GM18499 (cell line): ENCODE measurements at regions not wholly inside any gene's neighbourhood (a gene's known extent, or its start where the extent isn't known, plus 50 kb on each side); places are given as distances from the start of the nearest gene placed in this dataset.
"Not testable (repeated sequence)": the region's sequence is repeated elsewhere in the genome, so short reads cannot be mapped to it uniquely, and the experiment has no call there.

Source experiments
- ATAC-seq: cut with Tn5 transposase; IDR thresholded peaks from one replicate; pipeline ENCODE4 v1.9.1; 2021; ENCODE audit warnings: moderate number of reproducible peaks; ENCODE audit not compliant: insufficient read depth, unreplicated experiment

DNA sequence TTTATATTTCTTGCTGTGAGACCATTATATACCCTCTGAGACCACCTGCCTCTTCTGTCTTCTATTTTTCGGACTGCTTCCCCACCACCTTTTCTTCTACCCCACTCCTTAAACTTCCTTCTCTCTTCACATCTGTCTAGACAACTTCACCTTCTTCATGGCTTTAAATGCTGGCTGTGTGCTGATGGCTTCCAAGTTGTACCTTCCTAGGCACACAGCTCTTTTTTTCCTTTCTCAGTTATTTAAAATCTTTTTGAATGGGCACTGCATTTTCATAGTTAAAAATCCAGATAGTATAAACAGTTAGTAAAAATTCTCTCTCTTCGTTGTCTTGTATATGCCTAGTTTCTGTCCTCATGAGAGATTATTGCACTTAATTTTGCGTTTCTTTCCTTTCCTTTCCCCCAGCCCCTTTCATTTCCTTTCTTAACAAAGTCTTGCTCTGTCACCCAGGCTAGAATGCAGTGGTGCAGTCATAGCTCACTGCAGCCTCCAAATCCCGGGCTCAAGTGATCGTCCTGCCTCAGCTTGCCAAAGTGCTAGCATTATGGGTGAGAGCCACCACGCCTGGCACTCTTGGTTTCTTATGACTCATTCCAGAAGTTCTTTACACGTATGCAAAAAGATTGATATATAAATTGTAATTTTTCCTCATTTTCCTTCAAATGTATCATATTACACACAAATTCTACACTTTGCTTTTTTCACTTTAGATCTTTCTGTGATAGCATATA is 114.3 kb downstream of the NPIPB5 start:
- no peak for ATAC-seq

DNA sequence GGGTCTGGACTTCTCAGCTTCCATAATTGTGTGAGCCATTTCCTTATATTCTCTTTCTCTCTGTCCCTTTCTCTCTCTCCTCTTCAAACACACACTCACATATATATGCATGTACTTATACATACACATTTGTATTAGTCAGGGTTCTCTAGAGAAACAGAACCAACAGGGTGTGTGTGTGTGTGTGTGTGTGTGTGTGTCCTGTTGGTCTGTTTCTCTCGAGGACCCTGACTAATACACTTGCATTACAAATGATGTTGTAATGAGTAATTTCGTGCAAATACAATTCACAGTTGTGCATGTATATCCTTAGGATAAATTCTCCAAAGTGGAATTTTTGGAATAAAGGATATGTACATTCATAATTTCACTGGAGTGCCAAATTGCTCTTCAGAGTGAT is 115.3 kb downstream of the NPIPB5 start:
- no peak for ATAC-seq

DNA sequence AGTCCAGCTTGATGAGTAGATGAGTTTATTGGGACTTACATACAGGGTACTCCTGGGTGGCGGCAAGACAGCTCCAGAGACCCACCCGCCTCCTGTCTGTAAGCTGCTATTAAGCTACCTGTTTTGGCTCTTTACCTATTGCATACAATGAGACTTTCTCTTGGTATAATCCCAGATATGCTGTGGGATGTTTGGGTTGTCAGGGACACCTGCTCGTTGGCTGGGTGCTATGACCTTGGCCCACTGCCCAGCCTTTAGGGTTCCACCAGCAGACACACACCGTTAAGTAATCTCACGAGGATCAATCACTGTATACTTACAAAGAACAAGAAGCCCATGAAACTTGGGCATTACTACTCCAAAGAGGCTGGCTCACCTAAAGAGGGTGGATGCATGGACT is 116.4 kb downstream of the NPIPB5 start:
- ATAC-seq: no peak

DNA sequence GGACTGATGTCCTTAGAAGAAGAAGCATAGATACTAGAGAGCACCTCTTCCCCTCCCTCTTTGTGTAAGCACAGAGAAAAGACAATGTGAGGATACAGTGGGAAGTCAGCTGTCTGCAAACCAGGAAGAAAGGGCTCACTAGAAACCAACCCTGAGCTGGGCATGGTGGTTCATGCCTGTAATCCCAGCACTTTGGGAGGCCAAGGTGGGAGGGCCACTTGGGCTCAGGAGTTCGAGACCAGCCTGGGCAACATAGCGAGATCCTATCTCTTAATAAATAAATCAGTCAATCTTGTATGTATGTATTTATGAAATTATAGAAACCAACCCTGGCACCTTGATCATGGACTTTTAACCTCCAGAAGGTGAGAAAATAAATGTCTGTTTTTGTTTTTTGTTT is 118.3 kb downstream of the NPIPB5 start:
- no peak for ATAC-seq

GRCh38 chr16:22630242-22630641 is 119.6 kb downstream of the NPIPB5 start:
- no peak for ATAC-seq

DNA sequence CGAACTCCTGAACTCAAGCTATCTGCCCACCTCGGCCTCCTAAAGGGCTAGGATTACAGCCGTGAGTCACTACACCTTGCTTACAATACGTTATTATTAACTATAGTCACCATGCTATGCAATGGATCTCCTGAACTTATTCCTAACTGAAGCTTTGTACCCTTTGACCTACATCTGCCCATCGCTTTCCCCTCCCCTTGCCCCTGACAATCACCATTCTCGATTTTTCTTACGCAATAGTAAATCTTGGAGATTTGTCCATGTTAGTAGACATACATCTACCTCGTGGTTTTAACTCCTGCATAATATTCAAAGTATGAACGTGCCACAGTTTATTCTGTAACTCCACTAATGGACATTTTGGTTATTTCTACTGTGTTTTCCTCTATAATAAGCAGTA is 120.6 kb downstream of the NPIPB5 start:
- no peak for ATAC-seq

GRCh38 chr16:22632606-22633005 is 121.9 kb downstream of the NPIPB5 start:
- ATAC-seq: no peak

DNA sequence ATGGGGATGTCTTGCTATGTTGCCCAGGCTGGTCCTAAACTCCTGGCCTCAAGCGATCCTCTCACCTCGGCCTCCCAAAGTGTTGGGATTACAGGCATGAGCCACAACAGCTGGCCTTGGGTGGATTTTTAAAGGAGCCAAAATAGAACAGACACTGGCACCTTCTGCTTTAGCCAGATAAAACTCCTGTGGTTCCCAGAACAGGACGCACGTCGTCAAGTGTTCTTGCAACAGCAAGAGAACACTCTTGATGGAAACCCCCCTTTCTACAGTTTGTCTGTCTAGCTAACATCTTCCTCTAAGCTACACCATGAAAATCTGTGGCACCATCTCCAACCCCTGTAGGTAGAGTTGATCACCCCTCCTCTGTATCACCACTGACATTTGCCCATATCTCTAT is 122.6 kb downstream of the NPIPB5 start:
- ATAC-seq: no peak

DNA sequence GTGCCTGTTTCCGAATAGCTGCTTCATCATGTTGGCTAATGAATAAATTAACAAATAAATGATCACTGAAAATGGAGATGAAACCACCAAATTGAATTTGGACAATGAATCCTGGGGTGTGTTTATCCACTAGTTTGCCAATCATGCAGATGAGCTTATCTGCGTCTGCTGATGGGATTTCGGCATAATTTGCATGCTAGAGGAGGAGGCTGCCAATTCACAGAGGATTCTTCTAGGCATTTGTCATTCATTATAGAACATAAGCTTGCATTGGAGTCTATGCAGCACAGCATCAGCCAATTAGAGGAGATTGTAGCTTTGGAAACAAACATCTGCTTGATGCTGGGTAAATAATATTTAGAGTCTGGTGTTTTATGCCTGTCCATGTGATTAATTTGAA is 123.1 kb downstream of the NPIPB5 start:
- ATAC-seq: no peak

- no peak for ATAC-seq
These were observed 124.3 kb downstream of the NPIPB5 start for GRCh38 chr16:22634954-22635353.

DNA sequence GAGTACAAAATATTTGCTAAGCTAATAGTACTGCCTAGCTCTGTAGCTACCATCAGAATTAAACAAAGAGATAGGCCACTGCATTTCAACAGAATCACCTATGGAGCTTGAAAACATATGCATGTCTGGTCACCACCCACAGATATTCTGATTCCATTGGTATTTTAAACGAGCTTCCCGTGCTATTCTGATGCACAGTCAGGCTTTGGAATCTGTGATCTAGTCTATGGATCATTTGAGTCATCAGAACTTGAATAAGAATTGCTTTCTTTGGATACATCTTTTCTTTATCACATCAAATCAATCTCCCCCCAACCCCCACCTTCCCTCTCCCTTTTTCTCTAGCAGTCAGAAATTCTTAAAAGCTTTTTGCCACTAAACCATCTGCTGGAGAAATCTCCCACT is 124.7 kb downstream of the NPIPB5 start:
- no peak for ATAC-seq

DNA sequence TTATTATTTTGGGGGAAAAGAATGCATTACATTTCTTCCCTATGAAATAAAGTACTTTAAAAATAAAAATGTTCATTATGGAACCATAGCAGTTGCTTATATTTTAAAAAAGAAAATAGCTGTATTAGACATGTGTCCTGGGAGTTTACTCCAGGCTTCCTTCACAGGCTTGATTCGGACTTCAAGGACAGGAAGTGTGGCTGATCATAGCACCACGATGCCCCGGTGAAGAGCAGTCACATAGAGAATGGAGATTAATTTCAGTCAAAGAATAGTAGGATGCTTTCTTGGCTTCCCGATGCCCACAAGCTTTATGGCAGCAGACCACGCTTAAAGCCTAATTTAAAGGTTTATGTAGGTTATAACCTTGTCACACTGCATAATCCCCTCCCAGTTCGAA is 125.1 kb downstream of the NPIPB5 start:
- no peak for ATAC-seq

DNA sequence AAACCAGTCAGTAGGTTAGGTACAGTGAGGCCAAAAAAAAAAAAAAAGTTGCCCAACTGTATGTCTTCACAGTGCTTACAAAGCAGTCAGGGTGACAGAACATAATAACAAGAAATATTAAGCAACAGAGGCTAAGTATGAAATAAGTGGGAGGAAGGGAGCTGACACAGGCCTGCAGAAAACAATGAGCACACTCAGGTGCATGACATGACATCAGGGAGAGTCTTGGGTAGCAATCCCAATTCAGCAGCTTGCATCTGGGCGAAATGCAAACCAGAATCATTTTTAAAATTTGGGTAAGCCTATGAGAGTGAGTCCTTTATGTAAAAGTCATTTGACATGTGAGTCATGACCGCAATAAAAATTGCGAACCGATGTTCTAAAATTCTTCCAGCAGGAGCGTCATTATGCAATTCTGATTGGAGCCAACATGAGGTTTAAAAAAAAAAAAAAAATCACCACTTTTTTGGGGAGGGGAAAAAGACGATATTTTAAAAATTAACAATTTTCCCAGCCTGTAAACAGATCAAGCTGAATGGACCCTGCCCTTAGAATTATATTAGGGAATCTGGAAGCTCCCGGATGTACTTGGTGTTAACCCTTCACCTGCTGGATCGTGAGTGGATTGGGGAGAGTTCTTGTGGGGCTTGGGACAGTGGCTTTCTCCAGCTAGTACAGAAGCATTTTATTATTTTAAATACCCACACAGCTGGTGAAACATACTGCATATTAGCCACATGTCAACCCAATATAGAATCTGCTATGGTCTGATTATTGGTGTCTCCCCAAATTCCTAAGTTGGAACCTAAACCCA is 127.9 kb downstream of the NPIPB5 start:
- ATAC-seq: no peak

DNA sequence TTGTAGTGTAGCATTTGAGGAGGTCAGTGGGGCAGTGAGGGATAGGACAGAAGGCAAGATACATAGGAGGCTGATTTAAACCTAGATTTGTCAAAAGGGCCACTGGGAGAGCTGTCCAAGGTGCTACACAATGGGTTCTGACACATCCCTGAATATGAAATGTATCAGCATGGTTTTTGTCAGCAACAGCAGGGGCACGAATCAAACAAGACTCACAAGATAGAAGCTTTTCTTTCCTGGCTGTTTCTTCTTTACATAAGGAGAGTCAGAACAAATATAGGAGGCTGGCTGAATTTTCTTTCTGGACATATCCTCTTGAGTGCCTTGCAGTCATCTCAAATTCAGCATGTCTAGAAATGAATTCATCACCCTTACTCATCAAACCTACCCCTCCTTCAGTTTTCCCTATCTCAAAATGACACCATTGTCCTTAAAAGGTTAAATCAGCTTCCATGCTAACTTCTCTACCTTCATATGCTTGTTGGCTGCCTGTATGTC is 130.5 kb downstream of the NPIPB5 start:
- ATAC-seq: no peak

GRCh38 chr16:22642416-22643088 is 131.9 kb downstream of the NPIPB5 start:
- no peak for ATAC-seq

DNA sequence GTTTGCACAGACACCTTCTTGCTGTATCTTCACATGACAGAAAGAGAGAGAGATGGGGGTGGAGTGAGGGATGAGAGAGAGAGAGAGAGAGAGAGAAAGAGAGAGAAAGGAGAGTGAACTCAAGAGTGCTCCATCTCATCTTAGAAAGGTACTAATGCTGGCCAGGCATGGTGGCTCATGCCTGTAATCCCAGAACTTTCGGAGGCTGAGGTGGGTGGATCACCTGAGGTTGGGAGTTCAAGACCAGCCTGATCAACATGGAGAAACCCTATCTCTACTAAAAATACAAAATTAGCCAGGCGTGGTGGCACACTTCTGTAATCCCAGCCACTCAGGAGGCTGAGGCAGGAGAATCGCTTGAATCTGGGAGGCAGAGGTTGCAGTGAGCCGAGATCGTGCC is 132.5 kb downstream of the NPIPB5 start:
- ATAC-seq: not testable (repeated sequence)

- ATAC-seq: no peak
These were observed 133.2 kb downstream of the NPIPB5 start for GRCh38 chr16:22643886-22644285.

DNA sequence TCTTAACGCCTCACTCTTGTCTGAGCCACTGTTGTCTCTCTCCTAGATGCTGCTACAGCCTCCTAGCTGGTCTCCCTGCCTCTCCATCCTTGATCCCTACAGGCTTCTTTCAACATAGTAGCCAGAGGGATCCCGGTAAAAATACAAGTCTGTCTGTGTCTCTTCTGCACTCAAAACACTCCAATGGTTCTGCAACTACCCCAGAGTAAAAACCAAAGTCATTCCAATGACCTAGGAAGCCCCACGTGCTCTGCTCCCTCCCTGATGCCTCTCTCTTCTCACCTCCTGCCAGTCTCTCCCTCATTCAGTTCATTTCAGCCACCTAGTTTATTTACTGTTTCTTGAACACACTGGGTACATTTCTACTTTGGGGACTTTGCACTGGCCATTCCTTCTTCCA is 135.2 kb downstream of the NPIPB5 start:
- no peak for ATAC-seq

- ATAC-seq: no peak
These were observed 136.4 kb downstream of the NPIPB5 start for GRCh38 chr16:22646948-22647556.

GRCh38 chr16:22648141-22648540 is 137.4 kb downstream of the NPIPB5 start:
- ATAC-seq: no peak

- ATAC-seq: no peak
These were observed 138.2 kb downstream of the NPIPB5 start for GRCh38 chr16:22648941-22649340.
